Muscle of arm (tissue), 1 donor: ENCODE measurements at regions not wholly inside any gene's neighbourhood (a gene's known extent, or its start where the extent isn't known, plus 50 kb on each side); places are given as distances from the start of the nearest gene placed in this dataset.
A peak's percentile ranks its signal among the peaks of the same experiment; 100 is the strongest.
"Not testable (repeated sequence)": the region's sequence is repeated elsewhere in the genome, so short reads cannot be mapped to it uniquely, and the experiment has no call there.

Experiments used
- DNase-seq: peaks from one replicate; pipeline ENCODE4 v3.0.0-alpha.2; 2013

- DNase-seq = no peak
Measured at GRCh38 chr6:164827537-164827936, 481.9 kb downstream of the C6orf118 start.

- DNase-seq = no peak
Measured at GRCh38 chr6:164826831-164827468, 482.5 kb downstream of the C6orf118 start.

- no peak for DNase-seq
Measured at GRCh38 chr6:164825386-164825785, 484.0 kb downstream of the C6orf118 start.

- DNase-seq = no peak
Measured at GRCh38 chr6:164817662-164818061, 491.7 kb downstream of the C6orf118 start.

- DNase-seq = no peak
Measured at GRCh38 chr6:164812706-164813105, 496.7 kb downstream of the C6orf118 start.

GRCh38 chr6:164807125-164807524 is 502.3 kb downstream of the C6orf118 start:
- DNase-seq = no peak

GRCh38 chr6:164795056-164795815 is 514.2 kb downstream of the C6orf118 start:
- peak; percentile 9 for DNase-seq

- DNase-seq = no peak
Measured at GRCh38 chr6:164792666-164793065, 516.7 kb downstream of the C6orf118 start.

- DNase-seq = no peak
Measured at GRCh38 chr6:164791498-164791897, 517.9 kb downstream of the C6orf118 start.

GRCh38 chr6:164763788-164764187 is 545.6 kb downstream of the C6orf118 start:
- no peak for DNase-seq

- no peak for DNase-seq
Measured at GRCh38 chr6:164757451-164757850, 552.0 kb downstream of the C6orf118 start.

- no peak for DNase-seq
Measured at GRCh38 chr6:164756723-164757122, 552.7 kb downstream of the C6orf118 start.

GRCh38 chr6:164756142-164756541 is 553.3 kb downstream of the C6orf118 start:
- no peak for DNase-seq

- no peak for DNase-seq
Measured at GRCh38 chr6:164753517-164753916, 555.9 kb downstream of the C6orf118 start.

GRCh38 chr6:164751395-164751794 is 558.0 kb downstream of the C6orf118 start:
- no peak for DNase-seq

- no peak for DNase-seq
Measured at GRCh38 chr6:164750128-164750527, 559.3 kb downstream of the C6orf118 start.

- peak; percentile 76 for DNase-seq
Measured at GRCh38 chr6:164749221-164750064, 560.0 kb downstream of the C6orf118 start.

- no peak for DNase-seq
Measured at GRCh38 chr6:164744301-164744700, 565.1 kb downstream of the C6orf118 start.

GRCh38 chr6:164741938-164742451 is 567.4 kb downstream of the C6orf118 start:
- no peak for DNase-seq

GRCh38 chr6:164736090-164736489 is 573.3 kb downstream of the C6orf118 start:
- DNase-seq = not testable (repeated sequence)

- DNase-seq = no peak
Measured at GRCh38 chr6:164731539-164731938, 577.9 kb downstream of the C6orf118 start.

GRCh38 chr6:164721460-164721859 is 587.9 kb downstream of the C6orf118 start:
- no peak for DNase-seq
